Lung (tissue), 11 donors: ENCODE measurements at regions not wholly inside any gene's neighbourhood (a gene's known extent, or its start where the extent isn't known, plus 50 kb on each side); places are given as distances from the start of the nearest gene placed in this dataset.

Experiments
- ATAC-seq: fragments of 200-7000 bp; cut with Tn5 transposase; one replicate; pipeline ENCODE4 v1.9.1; 2020; ENCODE audit warnings: moderate number of reproducible peaks; ENCODE audit not compliant: insufficient read depth, low FRiP score
- DNase-seq, 3 donors: peaks; one replicate each; pipeline ENCODE4 v3.0.0-alpha.2; 2013 to 2017
- H3K27ac ChIP-seq, 2 donors: one replicate each; pipeline ENCODE4 v1.5.1; 2013; ENCODE audit warnings: mild to moderate bottlenecking in 2 of 2, moderate library complexity in 2 of 2, control low read depth in 1 of 2, inconsistent platforms in 1 of 2, low read depth in 1 of 2, low read length in 1 of 2
- H3K27me3 ChIP-seq, 3 donors: one replicate each; pipeline ENCODE4 v1.5.1; 2013; ENCODE audit warnings: low read length in 2 of 3; ENCODE audit not compliant: control insufficient read depth in 3 of 3, insufficient read depth in 3 of 3
- H3K36me3 ChIP-seq, 4 donors: one replicate each; pipeline ENCODE4 v1.5.1; 2013; ENCODE audit warnings: low read length in 4 of 4, mild to moderate bottlenecking in 1 of 4, moderate library complexity in 1 of 4; ENCODE audit not compliant: control insufficient read depth in 4 of 4, insufficient read depth in 4 of 4
- H3K4me1 ChIP-seq, 5 donors: one replicate each; pipeline ENCODE4 v1.5.1; 2013; ENCODE audit warnings: low read length in 5 of 5, mild to moderate bottlenecking in 2 of 5, moderate library complexity in 1 of 5; ENCODE audit not compliant: control insufficient read depth in 5 of 5, insufficient read depth in 5 of 5
- H3K4me3 ChIP-seq: one replicate; pipeline ENCODE4 v1.5.1; 2013; ENCODE audit warnings: mild to moderate bottlenecking, control low read depth, moderate library complexity
- H3K9ac ChIP-seq, 2 donors: one replicate each; pipeline ENCODE4 v1.5.1; 2013; ENCODE audit warnings: low read length in 2 of 2, control low read depth in 1 of 2; ENCODE audit not compliant: insufficient read depth in 1 of 2
- H3K9me3 ChIP-seq, 4 donors: one replicate each; pipeline ENCODE4 v1.5.1; 2013; ENCODE audit warnings: low read length in 3 of 4, mild to moderate bottlenecking in 1 of 4, moderate library complexity in 1 of 4; ENCODE audit not compliant: control insufficient read depth in 4 of 4, insufficient read depth in 3 of 4
- CTCF ChIP-seq: IDR thresholded peaks from 2 replicates; pipeline ENCODE4 v1.5.1; 2012; ENCODE audit warnings: mild to moderate bottlenecking; ENCODE audit errors: control extremely low read depth, extremely low read depth
- WGBS, 2 donors: extraction: QIAGEN DNeasy Blood & Tissue Kit; methylation state at CpG; one replicate each; pipeline ENCODE4 v1.1.7; 2013; 5-methylcytosine and 5-hydroxymethylcytosine counted together
- donor health status: control.
- donor health status: control.
- donor health status: Bipolar disorder and iron deficiency.
- donor health status: healthy.
- donor health status: DM: yes; HTN: yes; CAD: no.

- Histone ChIP-seq H3K9me3 (peaks cover 0 to 2% (median 0%) of the 10 kb centered on the region in 4 donors), H3K36me3 (no peaks in the 10 kb centered on the region), H3K27ac (no peak overlapping the region), H3K4me3 (no peak overlapping the region), H3K4me1 (peaks cover 0 to 5% (median 3%) of the 10 kb centered on the region in 5 donors), H3K9ac (no peak overlapping the region), H3K27me3 (no peaks in the 10 kb centered on the region)
- DNase-seq: no peak
- no peak for TF ChIP-seq CTCF
- WGBS, 2 donors: 68 to 76% methylated on average over 31 of the region's 31 CpGs
- ATAC-seq: no peak
These were observed 156.0 kb downstream of the OLFM1 start for GRCh38 chr9:135243201-135244190.

- H3K9ac ChIP-seq: no peak overlapping the region
- H3K27ac ChIP-seq: no peak overlapping the region
- no peak for ATAC-seq
- no peak for DNase-seq
- no peak for TF ChIP-seq CTCF
- peaks cover 0 to 2% (median 0%) of the 10 kb centered on the region in 4 donors for H3K9me3 ChIP-seq
- no peak overlapping the region for H3K4me3 ChIP-seq
- WGBS, 2 donors: 77 to 84% methylated on average over 42 of the region's 42 CpGs
- no peaks in the 10 kb centered on the region for H3K27me3 ChIP-seq
- peaks cover 0 to 5% (median 3%) of the 10 kb centered on the region in 5 donors for H3K4me1 ChIP-seq
- H3K36me3 ChIP-seq: no peaks in the 10 kb centered on the region
These were observed 157.1 kb downstream of the OLFM1 start for GRCh38 chr9:135244271-135245221.

GRCh38 chr9:135245482-135246247 lies 158.2 kb downstream of the OLFM1 start:
- H3K4me3 ChIP-seq: no peak overlapping the region
- no peaks in the 10 kb centered on the region for H3K36me3 ChIP-seq
- DNase-seq (no peak), ATAC-seq (no peak)
- no peak overlapping the region for H3K27ac ChIP-seq
- H3K9me3 ChIP-seq: peaks cover 0 to 2% (median 0%) of the 10 kb centered on the region in 4 donors
- H3K4me1 ChIP-seq: peaks cover 0 to 5% (median 3%) of the 10 kb centered on the region in 5 donors
- no peak for TF ChIP-seq CTCF
- no peaks in the 10 kb centered on the region for H3K27me3 ChIP-seq
- no peak overlapping the region for H3K9ac ChIP-seq
- 93 to 94% methylated on average over 22 of the region's 22 CpGs for WGBS, 2 donors
